C4-2B (cell line): ENCODE measurements at regions not wholly inside any gene's neighbourhood (a gene's known extent, or its start where the extent isn't known, plus 50 kb on each side); places are given as distances from the start of the nearest gene placed in this dataset.

Experiments
- H3K27ac ChIP-seq: fragments of 450-650 bp; 2 replicates; pipeline ENCODE4 v1.5.1; 2017
- ZFX ChIP-seq: fragments of 450-650 bp; IDR thresholded peaks from 2 replicates; pipeline ENCODE4 v1.6.1; 2017
- TF ChIP-seq, protein P1 (sequence below): fragments of 450-650 bp; conservative IDR thresholded peaks from 2 replicates; pipeline ENCODE4 v1.5.1; 2017; ENCODE audit warnings: mild to moderate bottlenecking

DNA sequence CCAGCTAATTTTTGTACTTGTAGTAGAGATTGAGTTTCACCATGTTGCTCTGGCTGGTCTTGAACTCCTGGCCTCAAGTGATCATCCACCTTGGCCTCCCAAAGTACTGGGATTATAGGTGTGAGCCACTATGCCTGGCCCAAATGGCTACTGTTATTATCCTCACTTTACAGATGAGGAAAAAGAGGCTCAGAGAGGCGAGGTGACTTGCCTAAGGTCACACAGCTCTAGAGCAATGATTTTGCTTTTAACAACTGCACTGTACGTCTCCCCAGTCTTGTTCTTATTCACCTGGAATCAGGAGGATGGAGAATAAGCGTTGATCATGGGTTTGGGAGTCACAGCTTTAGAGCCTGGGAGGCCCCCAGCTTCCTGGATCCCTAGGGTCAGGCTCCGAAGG lies 69.8 kb upstream of the NCOR2 start:
- TF ChIP-seq, protein P1, sequence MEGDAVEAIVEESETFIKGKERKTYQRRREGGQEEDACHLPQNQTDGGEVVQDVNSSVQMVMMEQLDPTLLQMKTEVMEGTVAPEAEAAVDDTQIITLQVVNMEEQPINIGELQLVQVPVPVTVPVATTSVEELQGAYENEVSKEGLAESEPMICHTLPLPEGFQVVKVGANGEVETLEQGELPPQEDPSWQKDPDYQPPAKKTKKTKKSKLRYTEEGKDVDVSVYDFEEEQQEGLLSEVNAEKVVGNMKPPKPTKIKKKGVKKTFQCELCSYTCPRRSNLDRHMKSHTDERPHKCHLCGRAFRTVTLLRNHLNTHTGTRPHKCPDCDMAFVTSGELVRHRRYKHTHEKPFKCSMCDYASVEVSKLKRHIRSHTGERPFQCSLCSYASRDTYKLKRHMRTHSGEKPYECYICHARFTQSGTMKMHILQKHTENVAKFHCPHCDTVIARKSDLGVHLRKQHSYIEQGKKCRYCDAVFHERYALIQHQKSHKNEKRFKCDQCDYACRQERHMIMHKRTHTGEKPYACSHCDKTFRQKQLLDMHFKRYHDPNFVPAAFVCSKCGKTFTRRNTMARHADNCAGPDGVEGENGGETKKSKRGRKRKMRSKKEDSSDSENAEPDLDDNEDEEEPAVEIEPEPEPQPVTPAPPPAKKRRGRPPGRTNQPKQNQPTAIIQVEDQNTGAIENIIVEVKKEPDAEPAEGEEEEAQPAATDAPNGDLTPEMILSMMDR: no peak
- TF ChIP-seq ZFX: no peak
- no peak overlapping the region for H3K27ac ChIP-seq

DNA sequence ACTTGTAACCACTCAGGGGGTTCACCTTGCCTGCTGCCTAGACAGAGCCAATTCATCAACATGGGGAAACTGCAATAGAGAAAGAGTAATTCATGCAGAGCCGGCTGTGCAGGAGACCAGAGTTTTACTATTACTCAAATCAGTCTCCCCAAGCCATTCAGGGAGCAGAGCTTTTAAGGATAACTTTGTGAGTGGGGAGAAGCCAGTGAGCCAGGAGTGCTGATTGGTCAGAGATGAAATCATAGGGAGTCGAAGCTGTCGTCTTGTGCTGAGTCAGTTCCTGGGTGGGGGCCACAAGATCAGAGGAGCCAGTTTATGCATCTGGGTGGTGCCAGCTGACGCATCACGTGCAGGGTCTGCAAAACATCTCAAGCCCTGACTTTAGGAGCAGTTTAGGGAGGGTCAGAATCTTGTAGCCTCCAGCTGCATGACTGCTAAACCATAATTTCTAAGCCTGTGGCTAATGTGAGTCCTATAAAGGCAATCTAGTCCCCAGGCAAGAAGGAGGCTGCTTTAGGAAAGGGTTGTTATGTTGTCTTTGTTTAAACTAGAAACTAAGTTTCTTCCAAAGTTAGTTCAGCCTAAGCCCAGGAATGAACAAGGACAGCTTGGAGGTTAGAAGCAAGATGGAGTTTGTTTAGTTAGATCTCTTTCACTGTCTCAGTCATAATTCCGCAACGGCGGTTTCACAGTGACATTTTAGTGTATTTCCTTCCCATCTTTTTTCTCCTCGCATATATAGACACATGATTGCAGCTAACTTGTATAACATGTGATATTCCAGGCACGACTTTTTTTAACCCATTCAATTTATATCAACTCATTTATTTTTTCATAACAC lies 68.9 kb upstream of the NCOR2 start:
- TF ChIP-seq, protein P1: no peak
- TF ChIP-seq ZFX: no peak
- H3K27ac ChIP-seq: no peak overlapping the region

DNA sequence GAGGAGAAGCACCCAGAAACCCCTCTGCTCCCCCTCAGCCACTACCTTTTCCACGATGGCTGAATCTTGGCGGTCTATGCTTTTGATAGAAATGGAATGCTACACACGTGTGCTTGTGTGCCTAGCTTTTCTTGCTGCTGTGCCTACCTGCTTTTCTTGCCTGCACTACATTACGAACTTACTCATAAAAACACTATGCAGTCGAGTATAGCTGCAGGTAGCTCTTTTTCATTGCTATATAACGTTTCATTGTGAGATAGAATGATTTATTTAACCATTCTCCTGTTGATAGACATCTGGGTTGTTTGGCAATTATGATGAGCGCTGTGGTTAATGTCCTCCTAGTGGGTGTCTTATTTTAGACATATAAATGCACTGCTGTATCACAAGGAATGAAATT lies 67.9 kb upstream of the NCOR2 start:
- H3K27ac ChIP-seq: no peak overlapping the region
- TF ChIP-seq, protein P1: no peak
- no peak for TF ChIP-seq ZFX

DNA sequence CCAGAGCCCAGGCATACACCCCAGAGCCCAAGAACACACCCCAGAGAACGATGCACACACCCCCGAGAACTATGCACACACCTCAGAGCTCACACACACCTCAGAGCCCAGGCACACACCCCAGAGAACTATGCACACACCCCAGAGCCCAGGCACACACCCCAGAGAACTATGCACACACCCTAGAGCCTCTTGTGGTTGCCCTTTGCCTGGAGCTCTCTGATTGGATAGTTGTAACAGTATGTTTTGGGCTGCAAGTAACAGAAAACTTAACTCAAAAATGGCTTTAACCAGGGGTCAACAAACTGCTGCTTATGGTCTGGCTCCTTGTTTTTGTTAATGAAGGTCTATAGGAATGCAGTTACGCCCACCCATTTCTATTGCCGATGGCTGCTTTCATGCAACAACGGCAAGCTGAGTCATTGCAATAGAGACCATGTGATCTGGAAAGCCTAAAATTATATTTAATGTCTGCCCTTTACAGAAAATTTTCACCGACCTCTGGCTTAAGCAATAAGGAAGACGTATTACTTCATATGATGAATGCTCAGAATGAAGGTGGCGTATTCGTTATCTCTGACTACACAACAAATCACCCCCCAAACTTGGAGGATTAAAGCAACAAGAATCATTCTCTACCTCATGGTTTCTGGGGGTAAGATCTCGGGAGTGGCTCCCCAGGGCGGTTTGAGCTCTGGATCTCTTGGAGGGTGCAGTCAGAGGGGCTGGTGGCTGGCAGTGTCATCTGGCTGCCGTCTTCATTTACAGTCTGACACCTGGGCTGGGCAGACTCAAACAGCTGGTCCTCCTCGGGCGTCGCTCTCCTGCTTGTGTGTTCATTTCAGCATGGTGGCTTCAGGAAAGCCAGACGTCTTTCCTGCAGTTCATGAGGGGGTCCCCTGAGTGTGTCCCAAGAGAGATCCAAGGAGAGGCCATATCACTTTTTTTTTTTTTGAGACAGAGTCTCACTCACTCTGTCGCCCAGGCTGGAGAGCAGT lies 66.3 kb upstream of the NCOR2 start:
- TF ChIP-seq, protein P1: no peak
- TF ChIP-seq ZFX: no peak
- no peak overlapping the region for H3K27ac ChIP-seq

DNA sequence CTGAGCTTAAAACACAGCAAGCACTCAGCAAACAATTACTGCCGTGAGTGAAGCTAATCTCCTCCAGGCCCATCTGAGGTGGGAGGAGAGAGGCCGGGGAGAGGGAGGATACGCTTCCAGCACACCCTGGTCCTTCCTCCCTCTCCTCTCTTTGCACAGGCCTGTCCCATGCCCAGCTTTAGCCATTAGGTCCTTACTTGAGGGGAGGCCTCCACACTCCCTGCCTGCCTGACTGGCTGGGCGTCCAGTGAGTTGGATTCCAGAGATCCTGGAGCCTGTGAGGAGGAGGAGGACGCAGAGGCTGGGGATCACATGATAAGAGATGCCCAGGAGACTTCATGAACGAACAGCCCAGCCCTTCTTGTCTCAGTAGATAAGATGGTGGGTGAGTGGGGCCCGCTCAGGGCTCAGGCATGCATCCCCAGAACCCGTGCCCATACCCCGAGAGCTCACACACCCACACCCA lies 65.1 kb upstream of the NCOR2 start:
- H3K27ac ChIP-seq: no peak overlapping the region
- TF ChIP-seq, protein P1: no peak
- TF ChIP-seq ZFX: no peak

DNA sequence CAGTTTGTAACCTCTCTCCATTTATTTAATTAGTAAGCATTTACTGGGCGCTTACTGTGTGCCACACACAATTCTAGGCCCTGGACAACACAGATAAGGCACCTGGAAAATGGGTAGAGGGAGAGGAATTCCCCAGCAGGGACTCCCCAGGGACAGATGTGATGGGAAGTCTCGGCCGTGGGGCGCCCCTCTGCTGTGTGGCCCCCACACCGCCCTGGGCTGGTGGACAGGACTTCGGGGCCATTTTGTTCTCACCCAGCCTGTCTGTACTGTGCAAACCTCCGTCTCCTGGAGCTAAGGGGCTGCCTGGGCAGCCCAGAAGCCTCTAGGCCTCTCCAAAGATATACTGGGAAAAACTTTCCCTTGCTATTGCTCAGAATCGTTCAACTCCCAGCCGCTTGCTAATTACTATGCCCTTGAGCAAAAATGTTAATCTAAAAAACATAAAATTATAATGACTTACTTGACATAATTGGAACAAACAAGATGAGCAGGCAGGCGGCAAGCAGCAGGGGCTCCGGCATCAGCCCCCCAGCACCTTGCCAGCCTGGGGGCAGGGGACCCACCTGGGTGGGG lies 64.4 kb upstream of the NCOR2 start:
- H3K27ac ChIP-seq: no peak overlapping the region
- TF ChIP-seq, protein P1: no peak
- TF ChIP-seq ZFX: no peak
